ENCODE measurements at regions not wholly inside any gene's neighbourhood (a gene's known extent, or its start where the extent isn't known, plus 50 kb on each side); places are given as distances from the start of the nearest gene placed in this dataset.
A peak's percentile ranks its signal among the peaks of the same experiment; 100 is the strongest.

DNA sequence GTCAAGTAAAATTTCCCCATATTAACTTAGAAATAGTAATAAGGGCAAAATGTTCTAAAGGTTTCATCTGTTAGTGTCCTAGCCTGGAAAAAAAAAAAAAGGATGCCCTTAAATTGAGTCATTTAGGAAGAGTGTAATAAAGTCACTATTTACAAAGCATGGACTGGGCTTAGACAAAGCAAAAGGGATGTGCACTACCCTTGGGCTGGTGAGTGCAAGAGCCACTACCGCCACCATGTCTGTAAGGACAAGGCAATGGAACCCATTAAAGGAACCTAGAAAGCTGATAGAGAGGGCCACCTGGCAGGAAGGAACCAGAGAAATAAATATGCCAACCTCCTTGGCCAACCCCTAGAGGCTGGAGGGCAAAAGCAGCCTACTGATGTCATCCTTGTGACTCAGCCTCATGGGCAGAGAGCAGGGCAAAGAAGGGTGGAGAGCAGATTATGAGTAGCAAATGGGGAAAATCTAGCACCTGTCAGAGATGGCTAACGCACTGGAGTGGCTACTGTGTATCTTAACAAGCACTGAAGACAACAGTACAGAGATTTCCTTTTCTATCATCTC, 59.5 kb upstream of the FUT8 start:
- peak; percentile 89 for DNase-seq (ENCODE audit: low read depth)

- no peak for DNase-seq (ENCODE audit: low read depth)
Observed at GRCh38 chr14:65354131-65354530, 58.4 kb upstream of the FUT8 start.

DNA sequence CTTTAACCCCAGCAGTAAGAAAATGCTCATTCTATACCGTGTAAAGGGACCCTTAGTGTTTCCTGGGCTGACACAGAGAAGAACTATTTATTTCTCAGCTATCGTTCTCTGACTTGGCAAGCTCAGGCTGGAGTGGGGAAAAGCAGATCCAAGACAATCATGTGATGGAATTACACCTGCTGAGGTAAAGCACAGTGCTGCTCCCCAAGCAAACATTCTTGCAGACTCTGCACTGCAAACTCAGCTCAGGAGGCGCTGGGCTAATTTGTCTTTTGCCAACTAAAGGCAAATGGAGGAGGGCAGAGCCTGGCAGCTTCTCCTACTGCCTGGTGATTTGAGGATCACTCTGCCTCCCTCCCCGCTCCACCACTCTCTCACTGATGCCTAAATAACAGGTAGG, 57.8 kb upstream of the FUT8 start:
- no peak for DNase-seq (ENCODE audit: low read depth)

- DNase-seq (ENCODE audit: low read depth) = peak; percentile 87
Observed at GRCh38 chr14:65356327-65356836, 56.1 kb upstream of the FUT8 start.

GRCh38 chr14:65357113-65357512, 55.4 kb upstream of the FUT8 start:
- no peak for DNase-seq (ENCODE audit: low read depth)

GRCh38 chr14:65357689-65358088, 54.8 kb upstream of the FUT8 start:
- no peak for DNase-seq (ENCODE audit: low read depth)

GRCh38 chr14:65359503-65359902, 53.0 kb upstream of the FUT8 start:
- peak; percentile 34 for DNase-seq (ENCODE audit: low read depth)

DNA sequence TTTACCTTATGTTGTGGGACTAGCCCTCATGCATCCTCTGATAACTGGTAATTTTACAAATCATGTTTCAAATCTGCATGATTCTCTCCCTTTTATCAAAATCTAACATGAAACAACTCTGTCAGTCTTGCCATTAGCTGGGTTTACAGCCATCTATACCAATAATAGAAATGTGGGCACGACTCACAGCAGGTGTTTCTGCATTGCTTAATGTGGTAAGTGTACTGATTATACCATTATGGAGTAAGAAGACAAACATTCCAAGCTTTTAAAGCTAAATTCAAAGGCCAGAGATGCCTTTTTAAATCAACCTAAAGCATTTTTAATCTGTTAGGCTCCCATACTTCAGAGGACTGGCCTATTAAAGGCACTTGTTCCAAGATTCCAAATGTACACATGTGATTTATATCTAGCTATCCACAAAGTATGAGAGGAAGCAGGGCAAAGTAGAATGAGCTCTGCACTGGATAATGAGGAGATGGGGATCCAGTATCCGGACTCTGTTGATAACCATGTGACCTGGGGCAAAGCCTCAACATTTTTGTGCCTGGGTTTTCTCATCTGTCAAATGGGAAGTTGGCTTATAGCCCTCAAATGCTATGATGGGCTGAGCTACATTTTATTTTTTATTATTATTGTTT, 52.3 kb upstream of the FUT8 start:
- peak; percentile 26 for DNase-seq (ENCODE audit: low read depth)

GRCh38 chr14:65361920-65362319, 50.6 kb upstream of the FUT8 start:
- DNase-seq (ENCODE audit: low read depth) = peak; percentile 86

Measured in LHCN-M2 (cell line).